Thyroid gland (tissue), 4 donors: ENCODE measurements at regions not wholly inside any gene's neighbourhood (a gene's known extent, or its start where the extent isn't known, plus 50 kb on each side); places are given as distances from the start of the nearest gene placed in this dataset.

ENCODE experiments used
- CTCF ChIP-seq, 6 experiments: fragments of 200-600 bp in 3 of 6; fragments of 450-650 bp in 3 of 6; sonication (generic) in 3 of 6; IDR thresholded peaks; one replicate each; pipeline ENCODE4 v1.5.1; 2016 to 2019; ENCODE audit warnings: antibody characterized with exemption in 6 of 6, mild to moderate bottlenecking in 2 of 6, inconsistent platforms in 1 of 6, moderate library complexity in 1 of 6
- POLR2A ChIP-seq, 2 donors: fragments of 450-650 bp; IDR thresholded peaks; one replicate each; pipeline ENCODE4 v1.6.1; 2017; ENCODE audit warnings: antibody characterized with exemption in 2 of 2, mild to moderate bottlenecking in 2 of 2, moderate library complexity in 1 of 2

GRCh38 chr7:106358103-106358663, 73.4 kb upstream of the NAMPT start:
- TF ChIP-seq CTCF (IDR thresholded peaks at IDR 0.05) = no peak
- TF ChIP-seq POLR2A (IDR thresholded peaks at IDR 0.05) = no peak
